ENCODE measurements at regions not wholly inside any gene's neighbourhood (a gene's known extent, or its start where the extent isn't known, plus 50 kb on each side); places are given as distances from the start of the nearest gene placed in this dataset.

- H3K4me3 ChIP-seq (ENCODE audit: low read depth, low read length): no peak overlapping the region
- DNase-seq (ENCODE audit: low read depth): no peak
- H3K27me3 ChIP-seq (ENCODE audit: control insufficient read depth, insufficient read depth, low read length): no peaks in the 10 kb centered on the region
- POLR2A ChIA-PET: no interaction called here
- no peak for TF ChIP-seq CTCF (IDR thresholded peaks at IDR 0.05; ENCODE audit: insufficient read depth, low read depth, low read length)
- CTCF ChIA-PET: interaction anchor here (1.8 kb wide), 1 partner anchor 167 kb away, joined by 4 read pairs; no protein-coding TSS in a partner anchor
- no peaks in the 10 kb centered on the region for H3K36me3 ChIP-seq (ENCODE audit: control insufficient read depth, insufficient read depth, low read length)
Observed at GRCh38 chr4:158005021-158005420, 167.8 kb downstream of the GASK1B start.

GRCh38 chr4:158004101-158004500 is 168.7 kb downstream of the GASK1B start:
- H3K27me3 ChIP-seq (ENCODE audit: control insufficient read depth, insufficient read depth, low read length): no peaks in the 10 kb centered on the region
- no peak for DNase-seq (ENCODE audit: low read depth)

GRCh38 chr4:158003212-158003611 is 169.6 kb downstream of the GASK1B start:
- Histone ChIP-seq H3K4me3 (ENCODE audit: low read depth, low read length) (no peak overlapping the region), H3K27me3 (ENCODE audit: control insufficient read depth, insufficient read depth, low read length) (no peaks in the 10 kb centered on the region), H3K36me3 (ENCODE audit: control insufficient read depth, insufficient read depth, low read length) (no peaks in the 10 kb centered on the region)
- DNase-seq (ENCODE audit: low read depth): no peak
- CTCF ChIA-PET: interaction anchor here (1.5 to 1.8 kb wide), 2 partner anchors 10 to 169 kb away, joined by 4 read pairs; no protein-coding TSS in a partner anchor
- POLR2A ChIA-PET: no interaction called here
- no peak for TF ChIP-seq CTCF (IDR thresholded peaks at IDR 0.05; ENCODE audit: insufficient read depth, low read depth, low read length)

More at GRCh38 chr4:158004101-158004500, 168.7 kb downstream of the GASK1B start:
- H3K4me3 ChIP-seq (ENCODE audit: low read depth, low read length): no peak overlapping the region
- TF ChIP-seq CTCF (IDR thresholded peaks at IDR 0.05; ENCODE audit: insufficient read depth, low read depth, low read length): no peak
- ChIA-PET CTCF (interaction anchor here (1.8 kb wide), 1 partner anchor 168 kb away, joined by 4 read pairs; no protein-coding TSS in a partner anchor), POLR2A (no interaction called here)
- H3K36me3 ChIP-seq (ENCODE audit: control insufficient read depth, insufficient read depth, low read length): no peaks in the 10 kb centered on the region

GRCh38 chr4:158002173-158002572 is 170.7 kb downstream of the GASK1B start:
- no peaks in the 10 kb centered on the region for H3K36me3 ChIP-seq (ENCODE audit: control insufficient read depth, insufficient read depth, low read length)
- no peaks in the 10 kb centered on the region for H3K27me3 ChIP-seq (ENCODE audit: control insufficient read depth, insufficient read depth, low read length)
- no peak overlapping the region for H3K4me3 ChIP-seq (ENCODE audit: low read depth, low read length)
- POLR2A ChIA-PET: no interaction called here
- no peak for DNase-seq (ENCODE audit: low read depth)
- CTCF ChIA-PET: interaction anchor here (1.0 to 1.5 kb wide), 2 partner anchors 9 to 170 kb away, joined by 3 to 4 read pairs; no protein-coding TSS in a partner anchor
- TF ChIP-seq CTCF (IDR thresholded peaks at IDR 0.05; ENCODE audit: insufficient read depth, low read depth, low read length): no peak

GRCh38 chr4:158001756-158002155 is 171.1 kb downstream of the GASK1B start:
- CTCF ChIA-PET: interaction anchor here (1.0 kb wide), 1 partner anchor 170 kb away, joined by 3 read pairs; no protein-coding TSS in a partner anchor

More at GRCh38 chr4:158001756-158002155, 171.1 kb downstream of the GASK1B start:
- no peak for TF ChIP-seq CTCF (IDR thresholded peaks at IDR 0.05; ENCODE audit: insufficient read depth, low read depth, low read length)
- Histone ChIP-seq H3K4me3 (ENCODE audit: low read depth, low read length) (no peak overlapping the region), H3K27me3 (ENCODE audit: control insufficient read depth, insufficient read depth, low read length) (no peaks in the 10 kb centered on the region), H3K36me3 (ENCODE audit: control insufficient read depth, insufficient read depth, low read length) (no peaks in the 10 kb centered on the region)
- no peak for DNase-seq (ENCODE audit: low read depth)
- POLR2A ChIA-PET: interaction anchor here (0.6 kb wide), 1 partner anchor 170 kb away, joined by 4 read pairs; no protein-coding TSS in a partner anchor

Data from BJ (cell line).